Fibroblast of the conjunctiva (primary cell): ENCODE measurements at regions not wholly inside any gene's neighbourhood (a gene's known extent, or its start where the extent isn't known, plus 50 kb on each side); places are given as distances from the start of the nearest gene placed in this dataset.
"Not testable (repeated sequence)": the region's sequence is repeated elsewhere in the genome, so short reads cannot be mapped to it uniquely, and the experiment has no call there.

ENCODE experiments used
- DNase-seq: peaks from one replicate; pipeline ENCODE4 v3.0.0-alpha.2; 2010; ENCODE audit warnings: low read depth

DNA sequence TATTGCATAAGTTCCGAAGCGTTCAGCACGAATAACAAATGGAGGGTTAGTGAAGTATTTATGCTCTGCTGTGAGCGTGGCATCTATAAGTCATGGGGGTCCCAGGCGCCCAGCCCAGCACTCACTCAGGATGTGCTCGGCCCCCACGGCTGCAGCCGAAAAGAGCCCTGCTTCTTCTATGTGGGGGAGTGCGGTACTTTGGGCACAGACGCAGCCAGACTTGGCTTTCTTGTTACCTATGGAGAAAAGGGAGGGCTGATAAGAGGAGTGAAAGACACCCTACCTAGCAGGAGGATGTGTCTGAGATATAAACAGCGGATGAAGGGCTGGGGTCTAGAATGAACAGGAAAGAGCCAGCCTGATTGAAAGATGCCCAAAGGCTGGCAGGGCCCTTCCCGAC lies 51.4 kb downstream of the MRPL36 start:
- no peak for DNase-seq

DNA sequence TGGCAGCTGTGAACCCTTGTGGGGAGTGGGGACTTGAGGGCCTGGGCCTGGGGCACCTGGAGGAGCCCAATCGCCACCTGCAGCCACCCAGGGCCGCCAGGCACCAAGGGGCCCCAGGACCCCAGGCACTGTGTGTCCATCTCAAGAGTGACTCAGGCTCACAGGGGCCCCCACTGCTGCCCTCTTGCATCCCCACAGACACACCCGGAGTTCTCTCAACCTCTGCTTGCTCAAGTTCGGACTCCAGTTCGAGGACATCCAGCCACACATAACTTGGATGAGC lies 51.9 kb downstream of the MRPL36 start:
- DNase-seq: no peak

- DNase-seq: no peak
Measured at GRCh38 chr5:1747079-1747802, 52.4 kb downstream of the MRPL36 start.

DNA sequence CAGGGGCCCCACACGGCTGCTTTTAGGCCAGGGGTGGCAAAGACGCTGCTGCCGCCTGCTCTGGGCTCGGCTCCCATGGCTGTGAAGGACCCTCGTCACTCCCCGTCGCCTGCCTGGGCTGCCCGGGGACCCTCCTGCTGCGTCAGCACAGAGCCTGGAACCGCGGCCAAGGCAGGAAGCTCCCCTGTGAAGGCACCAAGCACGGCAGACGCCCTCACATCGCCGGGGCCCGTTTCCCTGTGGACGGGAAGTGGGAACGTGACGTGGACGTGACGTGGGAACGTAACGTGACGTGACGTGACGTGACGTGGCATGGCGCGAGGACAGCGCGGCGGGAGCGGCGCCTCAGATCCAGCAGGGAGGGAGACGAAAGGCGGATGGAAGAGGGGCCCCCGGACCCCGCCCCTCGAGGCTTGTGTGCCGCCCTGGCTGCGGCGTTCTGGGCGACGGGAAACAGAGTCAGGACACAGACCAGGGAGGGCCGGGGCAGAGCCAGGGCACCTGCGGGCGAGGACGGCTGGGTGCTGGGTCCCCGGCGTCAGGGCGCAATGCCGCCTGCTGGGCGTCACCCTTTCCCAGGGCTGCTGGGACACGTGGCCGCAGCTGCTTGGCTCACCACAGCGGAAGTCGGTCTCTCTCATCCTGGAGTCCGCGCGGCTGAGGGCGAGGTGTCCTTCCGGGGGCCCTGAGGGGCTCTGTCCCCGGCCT lies 53.1 kb downstream of the MRPL36 start:
- DNase-seq: no peak

GRCh38 chr5:1745796-1746370 lies 53.8 kb downstream of the MRPL36 start:
- DNase-seq: no peak

DNA sequence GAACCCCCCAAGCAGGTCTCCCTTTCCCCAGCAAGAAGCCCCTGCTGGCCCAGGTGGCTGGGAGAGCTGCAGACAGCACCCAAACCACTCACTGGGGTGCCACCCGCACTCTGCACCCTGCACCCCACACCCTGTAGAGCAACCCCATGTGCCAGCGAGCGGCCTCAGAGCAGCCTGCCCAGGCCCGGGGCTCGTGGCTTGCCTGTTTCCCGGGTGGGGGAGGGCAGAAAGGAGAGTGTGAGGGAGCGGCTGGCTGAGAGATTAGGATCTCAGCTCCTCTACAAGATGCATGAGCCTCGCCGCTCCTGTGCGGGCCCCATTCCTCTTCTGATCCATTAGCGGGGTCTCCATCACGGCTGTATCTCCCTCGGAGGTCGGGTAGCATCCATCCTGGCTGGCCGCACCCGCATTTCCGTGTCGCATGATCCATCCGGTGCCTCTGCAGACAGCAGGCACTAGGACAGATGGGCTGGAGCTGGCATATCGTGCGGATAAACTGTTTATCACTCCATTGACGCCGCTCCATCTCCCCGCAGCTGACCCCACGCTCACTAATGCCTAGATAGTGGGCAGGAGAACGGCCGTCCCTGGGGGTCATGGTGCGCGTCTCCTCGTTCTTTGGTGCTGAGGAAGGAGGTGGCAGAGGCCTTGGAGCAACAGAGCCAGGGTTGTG lies 54.4 kb downstream of the MRPL36 start:
- no peak for DNase-seq

DNA sequence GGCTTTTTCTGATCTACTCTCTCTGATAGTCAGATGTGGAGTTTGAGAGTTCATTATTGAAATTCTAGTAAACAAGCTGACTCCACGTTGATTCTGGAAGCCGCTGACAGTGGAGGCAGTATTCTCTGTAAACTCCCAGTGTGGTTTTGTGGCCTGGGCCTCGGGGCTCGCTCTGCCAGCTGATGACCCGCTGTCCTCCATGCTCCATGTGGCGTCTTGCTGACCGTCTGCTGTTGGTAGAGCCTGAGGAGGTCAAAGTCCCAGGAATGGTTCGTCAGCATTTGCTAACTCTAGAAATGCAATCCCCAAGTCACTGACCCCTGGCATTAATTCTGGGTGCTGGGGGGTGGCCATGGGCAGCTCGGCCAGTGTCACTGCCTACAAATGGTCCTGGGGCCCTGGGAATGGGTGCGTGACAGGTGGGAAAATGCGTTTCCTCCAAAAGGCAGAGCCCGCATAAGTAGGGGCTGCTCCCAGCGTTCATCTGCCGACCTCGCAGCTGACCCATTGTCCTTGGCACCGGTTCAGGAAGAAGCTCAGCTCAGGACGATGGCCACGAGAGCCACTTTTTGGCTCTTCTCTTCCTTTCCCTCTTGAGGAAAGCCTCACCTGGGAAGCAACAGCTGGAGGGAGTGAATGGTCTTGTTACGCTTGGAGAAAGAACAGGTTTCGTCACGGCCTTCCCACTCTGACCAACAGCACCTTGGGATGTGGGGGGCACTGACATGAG lies 55.1 kb downstream of the MRPL36 start:
- DNase-seq: no peak

- no peak for DNase-seq
Measured at GRCh38 chr5:1743769-1744085, 55.9 kb downstream of the MRPL36 start.

DNA sequence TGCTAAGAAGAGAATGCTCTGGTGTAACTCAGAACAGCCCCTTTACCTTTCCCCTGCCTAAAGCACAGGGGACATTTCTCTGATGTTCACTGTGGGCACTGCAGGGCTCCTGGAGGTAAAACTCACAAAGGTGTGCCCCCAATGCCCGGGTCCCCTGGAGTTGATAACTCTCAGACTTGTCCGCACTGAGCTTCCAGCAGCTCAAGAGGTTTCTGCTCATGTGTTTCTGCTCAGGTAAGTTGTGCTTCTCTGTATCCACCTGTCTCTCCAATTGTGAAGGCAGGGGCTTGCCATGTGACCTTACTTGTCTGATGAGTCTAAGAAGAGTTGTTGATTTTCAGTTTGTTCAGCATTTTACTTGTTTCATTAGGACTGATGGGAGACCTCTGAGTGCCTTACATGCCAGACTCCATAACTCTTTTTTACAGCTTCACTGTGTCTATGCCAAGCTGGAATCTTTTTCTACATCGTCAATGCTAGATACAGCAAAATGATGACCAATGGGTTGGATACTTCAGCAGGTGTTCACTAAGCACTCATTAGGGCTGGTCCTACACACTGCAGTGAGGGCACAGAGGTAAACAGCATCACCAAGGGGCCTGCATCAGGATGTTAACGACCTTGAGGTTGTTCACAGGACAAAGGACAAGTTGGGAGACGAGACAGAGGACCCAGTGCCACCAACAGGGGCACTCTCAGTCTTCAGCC lies 56.4 kb downstream of the MRPL36 start:
- DNase-seq: no peak

- peak; percentile 2 for DNase-seq
Measured at GRCh38 chr5:1737790-1738405, 61.7 kb downstream of the MRPL36 start.

- DNase-seq: no peak
Measured at GRCh38 chr5:1736889-1737711, 62.5 kb downstream of the MRPL36 start.

GRCh38 chr5:1736065-1736464 lies 63.6 kb downstream of the MRPL36 start:
- no peak for DNase-seq

- no peak for DNase-seq
Measured at GRCh38 chr5:1735320-1735970, 64.2 kb downstream of the MRPL36 start.

DNA sequence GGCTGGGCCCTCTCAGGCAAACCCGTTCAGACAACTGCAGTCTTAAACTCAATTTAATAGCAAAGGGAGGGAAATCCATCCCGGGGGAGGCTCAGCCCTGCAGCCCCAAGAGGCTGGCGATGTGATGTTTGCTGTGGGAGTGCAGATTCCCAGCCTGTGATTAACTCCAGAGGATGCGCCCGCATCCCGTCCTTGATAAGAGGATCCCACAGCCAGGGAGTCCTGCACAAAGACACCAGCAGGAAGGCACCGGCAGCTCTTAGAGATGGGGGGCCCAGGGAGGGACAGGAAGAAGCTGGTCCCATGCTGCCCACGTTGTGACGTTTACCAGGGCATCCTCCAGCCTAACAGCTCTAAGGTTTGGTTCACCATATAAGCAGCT lies 64.7 kb downstream of the MRPL36 start:
- DNase-seq: no peak

DNA sequence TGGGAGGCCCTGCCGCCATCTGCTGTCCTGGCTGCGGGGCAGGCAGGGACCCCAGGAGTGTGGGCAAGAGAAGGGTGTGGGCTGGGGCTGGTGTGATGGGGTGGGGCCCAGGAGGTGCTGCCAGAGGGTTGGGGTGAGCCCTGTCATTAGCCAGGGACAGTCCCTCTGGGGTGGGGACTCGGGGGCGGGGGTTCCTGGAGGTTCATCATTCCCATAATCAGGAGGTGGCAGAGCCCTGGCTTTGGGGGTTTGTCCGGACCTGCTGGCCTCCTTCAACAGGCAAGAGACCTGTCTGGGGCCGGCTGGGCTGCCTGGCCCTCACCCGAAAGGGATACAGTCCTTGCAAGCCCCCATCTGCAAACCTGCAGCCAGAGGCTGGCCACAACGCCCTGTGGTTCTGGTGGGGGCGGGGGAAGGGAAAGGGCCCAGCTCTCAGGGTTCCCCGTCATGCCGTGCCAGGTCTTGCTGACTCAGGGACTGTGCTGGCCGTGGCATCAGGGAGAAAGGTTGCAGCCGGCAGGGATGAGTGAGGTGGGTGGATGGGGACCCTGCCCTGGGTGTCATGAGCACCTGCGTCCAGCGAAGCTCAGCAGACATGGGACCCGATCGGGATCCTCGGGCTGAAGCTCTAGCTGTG lies 65.2 kb downstream of the MRPL36 start:
- no peak for DNase-seq

GRCh38 chr5:1733369-1733768 lies 66.3 kb downstream of the MRPL36 start:
- no peak for DNase-seq

DNA sequence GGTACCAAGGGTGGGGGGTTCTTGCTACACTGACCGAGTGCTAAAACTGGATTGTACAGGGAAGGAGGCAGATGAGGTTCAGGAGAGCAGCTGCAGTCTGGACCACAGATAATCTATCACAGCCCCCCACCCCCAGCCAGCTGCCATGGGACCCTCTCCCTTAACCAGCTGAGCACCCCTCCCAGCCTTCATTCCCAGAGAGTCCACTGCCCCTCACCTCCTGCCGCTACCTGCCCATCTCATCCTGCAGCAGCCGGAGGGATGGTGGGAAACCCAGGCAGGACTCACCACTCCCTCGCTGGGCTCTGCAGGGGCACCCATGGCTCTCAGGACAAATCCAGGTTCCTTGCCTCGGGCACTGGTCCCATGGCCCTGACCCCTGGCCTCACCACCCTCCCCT lies 66.7 kb downstream of the MRPL36 start:
- DNase-seq: no peak

DNA sequence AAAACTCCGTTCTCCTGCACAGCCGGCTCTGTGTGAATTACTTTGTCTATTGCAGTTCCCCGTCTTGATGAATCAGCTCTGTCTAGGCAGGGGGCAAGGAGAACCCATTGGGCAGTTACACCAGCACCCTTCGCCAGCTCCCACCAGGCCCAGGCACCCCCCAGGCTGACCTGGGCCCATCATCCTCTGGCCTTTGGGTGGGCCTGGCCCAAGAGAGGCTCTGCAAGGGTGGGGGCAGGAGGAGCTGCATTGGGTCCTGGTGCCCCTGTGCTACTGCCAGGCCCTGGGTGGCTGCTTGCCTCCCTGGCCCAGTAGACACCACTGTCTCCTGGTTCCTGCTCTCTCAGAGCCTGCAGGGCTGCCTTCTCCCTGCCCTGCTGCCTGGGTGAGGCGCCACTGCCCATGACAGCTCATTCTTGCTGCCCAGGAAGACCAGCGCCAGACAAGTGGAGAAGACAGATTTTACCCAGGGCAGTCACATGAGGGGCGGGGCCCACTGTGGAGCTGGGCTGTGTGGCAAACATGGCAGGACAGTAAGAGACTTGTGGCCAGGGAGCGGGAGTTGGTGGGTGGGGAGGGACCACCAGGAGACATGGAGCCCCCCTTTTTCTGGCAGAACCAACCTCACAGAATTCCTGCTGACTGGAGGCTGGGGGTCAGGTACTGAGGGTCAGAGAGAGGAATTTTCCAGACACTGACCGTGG lies 67.2 kb downstream of the MRPL36 start:
- no peak for DNase-seq

GRCh38 chr5:1731855-1732237 lies 67.8 kb downstream of the MRPL36 start:
- DNase-seq: not testable (repeated sequence)
